Loucy (cell line): ENCODE measurements at regions not wholly inside any gene's neighbourhood (a gene's known extent, or its start where the extent isn't known, plus 50 kb on each side); places are given as distances from the start of the nearest gene placed in this dataset.

Experiments used
- H2AFZ ChIP-seq: fragments of 200-600 bp; sonication (generic); 2 replicates; pipeline ENCODE4 v1.6.0; 2016; ENCODE audit warnings: antibody characterized with exemption, mild to moderate bottlenecking, low read length, moderate library complexity
- H3F3A ChIP-seq: fragments of 200-600 bp; 2 replicates; pipeline ENCODE4 v1.6.0; 2016; ENCODE audit warnings: antibody characterized with exemption, low read depth, mild to moderate bottlenecking
- H3K27me3 ChIP-seq: fragments of 200-600 bp; sonication (generic); 2 replicates; pipeline ENCODE4 v1.6.1; 2014; ENCODE audit warnings: low read length, mild to moderate bottlenecking; ENCODE audit not compliant: insufficient read depth, poor library complexity, severe bottlenecking
- H3K36me3 ChIP-seq: fragments of 200-600 bp; sonication (generic); 2 replicates; pipeline ENCODE4 v1.6.1; 2016; ENCODE audit warnings: low read length; ENCODE audit not compliant: insufficient read depth
- H3K4me1 ChIP-seq: fragments of 200-600 bp; sonication (generic); 2 replicates; pipeline ENCODE4 v1.5.1; 2014; ENCODE audit warnings: low read length, mild to moderate bottlenecking; ENCODE audit not compliant: insufficient read depth, poor library complexity, severe bottlenecking
- H3K4me2 ChIP-seq: fragments of 200-600 bp; sonication (generic); 2 replicates; pipeline ENCODE4 v1.6.0; 2014; ENCODE audit warnings: antibody characterized with exemption, low read length, low read depth, mild to moderate bottlenecking; ENCODE audit not compliant: poor library complexity, severe bottlenecking
- H3K4me3 ChIP-seq: fragments of 200-600 bp; sonication (generic); 2 replicates; pipeline ENCODE4 v1.5.1; 2014; ENCODE audit warnings: low read length, mild to moderate bottlenecking, mixed read lengths; ENCODE audit not compliant: poor library complexity, severe bottlenecking
- H3K79me2 ChIP-seq: fragments of 200-600 bp; sonication (generic); 2 replicates; pipeline ENCODE4 v1.6.1; 2014; ENCODE audit warnings: low read length; ENCODE audit not compliant: insufficient read depth
- H3K9ac ChIP-seq: fragments of 200-600 bp; sonication (generic); 2 replicates; pipeline ENCODE4 v1.6.0; 2014; ENCODE audit warnings: mild to moderate bottlenecking, low read depth, low read length, moderate library complexity; ENCODE audit not compliant: poor library complexity, severe bottlenecking
- H3K9me2 ChIP-seq: fragments of 200-600 bp; sonication (generic); replicated peaks from 2 replicates; pipeline ENCODE4 v1.6.1; 2016; ENCODE audit warnings: low read depth, low read length, mixed read lengths
- H3K9me3 ChIP-seq: fragments of 200-600 bp; sonication (generic); 2 replicates; pipeline ENCODE4 v1.6.1; 2014; ENCODE audit warnings: mild to moderate bottlenecking, antibody characterized with exemption, low read length, low read depth; ENCODE audit not compliant: insufficient read depth
- H4K20me1 ChIP-seq: fragments of 200-600 bp; sonication (generic); 2 replicates; pipeline ENCODE4 v1.6.0; 2014; ENCODE audit warnings: antibody characterized with exemption, low read length, mild to moderate bottlenecking; ENCODE audit not compliant: insufficient read depth, poor library complexity, severe bottlenecking
- CTCF ChIP-seq: fragments of 200-600 bp; sonication (generic); conservative IDR thresholded peaks from 2 replicates; pipeline ENCODE4 v1.5.1; 2014; ENCODE audit warnings: mild to moderate bottlenecking, antibody characterized with exemption, low read length
- EZH2phosphoT487 ChIP-seq: fragments of 200-600 bp; IDR thresholded peaks from 2 replicates; pipeline ENCODE4 v1.6.1; 2018; ENCODE audit warnings: antibody characterized with exemption, mild to moderate bottlenecking, moderate library complexity, borderline replicate concordance

GRCh38 chrX:69103539-69103938 lies 61.7 kb downstream of the PJA1 start:
- H3K9me2 ChIP-seq = no peaks in the 10 kb centered on the region
- H3K79me2 ChIP-seq = no peaks in the 10 kb centered on the region
- H3K4me2 ChIP-seq = no peak overlapping the region
- H3K36me3 ChIP-seq = no peaks in the 10 kb centered on the region
- H3K4me3 ChIP-seq = no peak overlapping the region
- H3F3A ChIP-seq = no peaks in the 10 kb centered on the region
- H3K9ac ChIP-seq = no peak overlapping the region
- no peaks in the 10 kb centered on the region for H3K9me3 ChIP-seq
- no peaks in the 10 kb centered on the region for H4K20me1 ChIP-seq
- no peak for TF ChIP-seq EZH2phosphoT487
- no peak for TF ChIP-seq CTCF
- no peaks in the 10 kb centered on the region for H3K4me1 ChIP-seq
- no peaks in the 10 kb centered on the region for H3K27me3 ChIP-seq
- H2AFZ ChIP-seq = no peak overlapping the region

- Histone ChIP-seq H3K27me3 (no peaks in the 10 kb centered on the region), H3F3A (no peaks in the 10 kb centered on the region), H2AFZ (no peak overlapping the region), H3K79me2 (no peaks in the 10 kb centered on the region), H3K36me3 (no peaks in the 10 kb centered on the region), H3K9me3 (no peaks in the 10 kb centered on the region), H3K9me2 (no peaks in the 10 kb centered on the region), H3K4me1 (no peaks in the 10 kb centered on the region), H3K4me3 (no peak overlapping the region), H3K4me2 (no peak overlapping the region), H3K9ac (no peak overlapping the region), H4K20me1 (no peaks in the 10 kb centered on the region)
- no peak for TF ChIP-seq EZH2phosphoT487
- TF ChIP-seq CTCF = no peak
Observed at GRCh38 chrX:69102612-69103194, 62.5 kb downstream of the PJA1 start.

GRCh38 chrX:69101683-69102251 lies 63.5 kb downstream of the PJA1 start:
- no peaks in the 10 kb centered on the region for H3K36me3 ChIP-seq
- no peaks in the 10 kb centered on the region for H3K9me2 ChIP-seq
- no peaks in the 10 kb centered on the region for H4K20me1 ChIP-seq
- H3K79me2 ChIP-seq = no peaks in the 10 kb centered on the region
- no peak overlapping the region for H3K4me2 ChIP-seq
- H3F3A ChIP-seq = no peaks in the 10 kb centered on the region
- H3K9ac ChIP-seq = no peak overlapping the region
- H3K4me1 ChIP-seq = no peaks in the 10 kb centered on the region
- no peak overlapping the region for H2AFZ ChIP-seq
- TF ChIP-seq CTCF (no peak), EZH2phosphoT487 (no peak)
- H3K4me3 ChIP-seq = no peak overlapping the region
- no peaks in the 10 kb centered on the region for H3K27me3 ChIP-seq
- H3K9me3 ChIP-seq = no peaks in the 10 kb centered on the region
